GM19328 (cell line): ENCODE measurements at regions not wholly inside any gene's neighbourhood (a gene's known extent, or its start where the extent isn't known, plus 50 kb on each side); places are given as distances from the start of the nearest gene placed in this dataset.

Experiments used
- ATAC-seq: cut with Tn5 transposase; IDR thresholded peaks from one replicate; pipeline ENCODE4 v1.9.1; 2021; ENCODE audit warnings: mild to moderate bottlenecking, moderate library complexity; ENCODE audit not compliant: unreplicated experiment

DNA sequence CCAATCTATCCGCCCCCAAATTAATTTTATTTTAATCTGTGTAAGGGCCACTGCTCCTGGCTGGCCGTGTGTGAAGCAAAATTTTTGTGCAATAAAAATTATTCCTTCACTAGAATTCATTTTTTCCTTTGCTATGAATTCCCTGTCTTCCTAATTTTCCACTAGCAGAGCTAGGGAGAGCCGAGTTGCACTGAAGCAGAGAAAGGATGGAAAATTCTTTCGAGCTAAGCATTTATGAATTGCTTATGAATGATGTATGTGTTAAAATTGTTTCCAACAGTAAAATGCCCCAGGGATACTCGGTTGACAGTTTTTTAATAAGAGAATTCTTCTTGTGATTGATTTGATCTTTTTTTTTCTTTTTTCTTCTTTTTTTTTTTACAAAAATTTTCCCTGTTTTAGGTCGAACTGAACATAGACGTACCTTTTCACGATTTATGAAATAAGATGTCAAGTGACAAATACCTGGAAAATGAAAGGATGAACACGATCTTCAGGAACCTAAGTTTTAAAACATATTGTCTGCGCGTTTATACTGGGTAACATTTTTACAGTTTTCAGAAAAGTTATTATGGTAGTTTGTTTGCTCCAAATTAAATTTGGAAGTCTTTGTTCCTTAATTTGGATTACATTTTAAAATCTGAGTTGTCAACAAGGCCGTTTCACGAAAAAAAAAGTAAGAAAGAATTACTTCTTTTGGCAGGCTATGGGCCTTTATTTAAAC lies 288.8 kb upstream of the NFE2L3 start:
- no peak for ATAC-seq

DNA sequence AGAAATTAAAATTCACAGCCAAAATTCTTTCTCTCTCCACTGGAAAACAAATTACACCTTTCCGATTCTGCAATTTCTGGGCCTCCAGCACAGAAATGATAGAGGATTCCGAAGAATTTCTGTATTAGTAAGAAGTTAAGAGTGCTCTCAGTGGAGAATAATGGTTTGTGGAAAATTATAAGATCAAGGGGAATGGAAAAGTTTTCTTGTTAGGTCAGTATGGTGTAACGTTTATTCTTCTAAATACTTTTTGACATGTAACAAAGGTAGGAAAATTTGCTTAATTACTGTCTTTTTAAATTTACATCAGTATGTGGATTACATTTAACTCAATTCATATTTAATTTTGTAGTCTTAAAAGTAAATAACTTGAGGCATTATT lies 288.3 kb upstream of the NFE2L3 start:
- no peak for ATAC-seq

DNA sequence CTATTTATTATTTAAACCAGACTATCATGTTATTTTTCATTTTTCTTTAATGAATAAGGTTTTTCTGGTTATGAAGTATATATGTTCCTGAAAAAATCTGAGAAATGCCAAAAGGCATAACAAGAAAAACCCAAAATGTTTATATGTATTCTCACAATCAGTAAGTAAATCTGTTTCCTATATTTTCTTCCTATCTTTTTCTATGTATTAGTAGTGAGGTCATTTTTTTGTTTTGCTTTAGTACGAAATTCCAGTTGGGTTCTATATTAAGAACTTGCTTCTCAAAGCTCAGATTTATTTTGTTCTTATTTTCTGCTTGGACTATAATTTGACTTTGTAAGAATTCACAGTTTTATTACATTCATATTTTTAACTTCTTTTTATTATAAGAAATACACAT lies 287.5 kb upstream of the NFE2L3 start:
- ATAC-seq = no peak

DNA sequence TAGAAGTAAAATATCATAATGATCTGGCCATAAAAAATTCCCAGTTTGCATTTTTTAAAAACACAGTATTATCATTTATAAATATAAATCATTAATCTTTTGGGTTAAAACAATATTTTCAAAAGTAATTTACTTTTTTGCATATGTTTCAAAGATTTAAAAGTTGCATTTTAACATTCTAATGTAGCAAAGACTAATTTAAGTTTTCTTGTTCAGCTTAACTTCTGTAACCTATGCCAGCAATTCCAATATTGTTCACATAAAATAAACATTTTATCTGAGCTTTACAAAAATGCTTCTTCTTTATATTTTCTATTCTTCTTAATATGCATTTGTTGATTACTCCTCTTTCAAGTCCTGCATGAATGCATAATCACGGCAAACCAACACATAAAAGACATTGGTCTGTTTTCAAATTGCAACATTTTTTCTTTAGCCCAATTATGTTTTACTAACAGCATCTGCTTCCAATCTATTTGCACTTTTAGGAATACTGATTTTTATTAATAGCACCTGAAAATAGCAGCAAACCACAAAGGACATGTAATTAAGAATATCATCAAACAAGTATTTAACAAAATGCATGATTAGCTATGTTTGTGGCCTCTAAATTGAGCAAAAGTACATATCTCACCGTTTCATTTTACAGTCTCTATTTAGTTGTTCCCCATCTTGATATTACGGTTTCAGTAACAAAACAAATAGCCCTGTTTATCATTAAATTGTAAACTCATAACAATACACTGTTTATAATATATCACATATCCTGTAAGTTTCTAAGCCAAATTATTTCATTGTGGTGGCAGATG lies 286.9 kb upstream of the NFE2L3 start:
- no peak for ATAC-seq

DNA sequence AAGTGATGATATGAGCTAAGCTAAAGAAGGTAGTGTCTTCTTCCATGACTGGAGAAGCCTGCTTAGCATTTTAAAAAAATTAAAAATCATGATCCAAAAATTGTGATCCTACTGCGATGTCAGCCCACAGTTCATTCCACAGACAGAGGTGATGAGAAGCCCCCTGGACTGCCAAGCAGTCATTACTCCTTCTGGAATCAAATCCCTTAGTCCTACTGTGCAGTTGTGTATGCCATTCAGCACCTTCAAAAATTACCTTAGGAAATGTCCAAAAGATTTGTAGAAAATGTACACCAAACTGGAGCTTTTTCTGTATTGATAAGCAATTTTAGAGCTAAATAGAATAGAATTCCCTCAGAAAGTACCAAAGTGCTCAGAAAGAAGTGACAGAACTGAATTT lies 283.5 kb upstream of the NFE2L3 start:
- no peak for ATAC-seq

DNA sequence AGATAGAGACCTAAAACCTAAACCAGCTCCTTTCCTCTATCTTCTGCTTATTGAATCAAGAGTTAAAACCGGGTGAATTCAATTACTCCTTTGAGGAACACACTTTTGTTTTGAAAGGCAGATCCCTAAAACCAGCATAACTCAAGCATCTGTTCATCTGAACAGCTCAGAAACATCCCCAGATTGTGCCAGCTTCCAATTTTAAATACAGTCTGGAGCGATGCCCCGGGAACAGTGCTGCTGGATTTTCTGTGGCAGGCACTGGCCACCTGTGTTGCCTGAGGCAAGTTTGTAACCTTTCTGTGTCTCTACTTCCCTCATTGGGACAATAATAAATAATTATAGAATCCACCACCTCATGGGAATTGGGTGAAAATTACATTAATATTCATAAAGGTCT lies 281.4 kb upstream of the NFE2L3 start:
- ATAC-seq = no peak

DNA sequence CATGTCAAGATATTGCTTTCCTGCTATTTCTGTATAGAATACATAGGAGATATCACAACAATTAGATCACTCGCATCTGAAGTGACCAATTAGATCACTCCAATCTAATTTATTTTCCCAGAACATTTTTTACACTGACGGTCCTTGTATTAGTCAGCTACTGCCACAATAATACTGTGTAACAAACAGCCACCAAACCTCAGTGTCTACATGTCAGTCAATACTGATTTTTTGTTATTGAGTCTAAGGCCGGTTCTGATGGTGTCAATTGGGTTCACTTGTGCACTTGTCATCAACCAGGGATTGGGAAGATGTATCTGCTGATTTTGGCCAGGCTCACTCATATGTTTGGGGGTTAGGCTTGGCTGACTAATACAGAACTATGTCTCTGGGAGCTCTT lies 275.9 kb upstream of the NFE2L3 start:
- ATAC-seq = no peak

DNA sequence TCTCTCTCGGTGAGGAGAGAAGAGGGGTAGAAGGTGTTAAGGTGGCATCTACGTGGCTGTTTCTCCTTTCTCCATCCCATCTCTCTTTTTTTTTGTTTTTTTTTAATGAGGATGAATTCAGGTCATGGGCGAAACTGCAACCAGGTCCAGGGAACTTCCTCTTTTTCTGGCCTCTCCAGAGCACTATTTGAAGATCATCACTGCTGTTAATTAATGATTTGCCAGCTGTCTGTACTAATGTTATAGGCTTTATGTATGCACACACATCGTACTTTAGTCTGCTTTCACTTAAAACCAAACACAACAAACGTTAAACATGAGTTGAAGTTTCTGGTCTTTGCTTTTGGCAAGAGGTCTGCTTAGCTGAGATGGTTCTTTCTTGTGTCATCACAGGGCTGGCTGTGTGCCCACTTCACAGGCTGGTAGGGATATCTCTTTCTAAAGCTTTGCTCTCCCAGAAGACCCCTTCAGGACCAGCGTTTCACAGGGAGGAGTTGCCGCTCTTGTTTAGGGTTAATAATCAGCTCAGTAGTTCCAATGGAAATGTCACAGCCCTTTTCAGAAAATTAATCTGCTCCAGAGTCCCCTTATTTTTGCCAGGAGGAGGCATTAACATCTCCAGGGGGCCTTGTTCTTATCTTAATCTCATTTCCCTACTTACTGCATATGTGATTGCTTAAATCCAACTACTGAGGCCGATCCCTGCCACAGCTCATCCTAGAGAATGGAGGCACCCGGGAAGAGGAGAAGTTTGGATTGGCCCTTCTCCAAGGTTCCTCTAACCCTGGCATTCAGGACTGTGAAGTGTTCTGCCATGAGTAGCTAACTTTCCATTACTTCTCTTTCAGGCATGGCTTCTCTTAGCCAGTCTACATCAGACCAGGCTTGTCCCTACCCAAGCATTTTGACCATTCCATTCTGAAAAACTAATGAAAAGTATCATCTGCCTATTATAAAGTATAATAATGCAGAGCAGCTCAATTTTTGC lies 273.9 kb upstream of the NFE2L3 start:
- ATAC-seq = no peak

DNA sequence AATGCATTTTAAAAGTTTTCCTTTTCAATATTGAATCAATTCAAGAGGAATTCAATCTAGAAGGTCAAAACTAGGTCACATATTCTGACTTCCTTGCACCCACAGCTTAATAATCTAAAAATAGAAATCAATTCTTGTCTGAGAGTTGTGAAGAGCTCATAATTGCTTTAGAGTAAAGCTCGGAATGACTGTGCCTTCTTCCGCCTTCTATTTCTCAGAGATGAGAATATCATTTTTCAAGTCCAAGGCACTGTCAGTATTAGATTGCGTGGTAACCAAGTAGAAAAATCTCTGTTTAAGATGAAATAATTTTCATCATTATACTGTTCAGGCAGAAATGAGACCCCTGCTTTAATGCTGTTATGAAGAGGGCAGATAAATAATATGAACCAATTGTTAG lies 272.2 kb upstream of the NFE2L3 start:
- no peak for ATAC-seq

DNA sequence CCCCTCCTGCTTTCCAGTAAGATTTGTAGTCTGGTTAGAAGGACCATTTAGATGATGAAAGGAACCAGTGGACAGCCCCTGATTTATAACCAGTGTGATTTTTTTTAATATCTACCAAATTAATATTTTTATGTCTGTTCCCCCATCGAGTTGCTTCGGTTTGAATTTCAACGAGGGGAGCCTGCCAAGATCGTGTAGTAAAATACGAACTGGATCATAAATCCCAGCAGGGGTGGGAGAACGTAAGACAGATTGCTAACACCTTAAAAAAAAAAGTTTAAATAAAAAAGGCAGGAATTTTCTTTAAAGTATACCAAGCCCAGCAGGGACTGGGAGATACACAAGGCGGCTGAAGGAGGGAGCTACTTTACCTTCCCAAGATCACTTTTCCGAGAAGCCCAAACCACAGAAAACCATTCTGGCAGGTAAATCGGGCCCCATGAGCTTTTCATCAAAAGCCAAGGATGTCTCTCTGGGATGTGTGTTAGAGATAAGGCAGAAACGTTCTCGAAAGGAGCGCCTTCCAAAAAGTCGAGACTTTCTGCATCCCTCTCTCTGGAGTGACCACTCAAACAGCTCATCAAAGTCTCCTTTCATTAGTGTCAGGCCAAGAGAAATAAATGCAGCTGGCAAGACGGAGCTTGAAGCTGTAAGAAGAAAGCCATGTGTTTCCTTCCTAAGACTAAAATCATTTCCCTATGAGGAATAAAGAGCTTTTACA lies 270.5 kb upstream of the NFE2L3 start:
- ATAC-seq = no peak

DNA sequence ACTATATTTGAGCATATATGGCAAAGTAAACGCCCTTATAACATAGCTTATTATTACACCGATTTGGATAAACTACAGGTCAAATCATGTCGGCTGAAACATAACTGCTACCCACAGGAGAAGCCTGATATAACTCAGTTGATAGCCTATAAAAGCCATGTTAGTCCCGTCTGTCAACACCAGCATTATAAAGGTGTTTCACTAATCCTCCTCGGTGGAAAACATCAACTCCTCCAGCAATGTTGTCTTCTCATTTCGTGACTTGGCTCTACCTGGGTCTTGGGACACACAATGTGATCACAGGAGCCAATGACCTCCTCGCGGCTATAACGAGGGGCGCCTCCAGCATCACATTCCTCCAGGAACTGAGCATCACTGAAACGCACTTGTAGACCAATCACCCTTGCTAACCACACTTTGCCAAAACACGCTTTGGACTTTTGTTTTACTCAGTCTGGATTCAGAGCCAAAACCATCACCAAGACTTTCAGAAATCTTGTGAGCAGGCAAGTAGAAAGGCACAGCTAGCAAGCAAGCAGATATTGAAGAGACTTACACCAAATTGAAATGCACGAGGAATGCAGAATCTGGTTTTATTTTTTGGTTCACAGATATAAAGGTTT lies 269.7 kb upstream of the NFE2L3 start:
- no peak for ATAC-seq

DNA sequence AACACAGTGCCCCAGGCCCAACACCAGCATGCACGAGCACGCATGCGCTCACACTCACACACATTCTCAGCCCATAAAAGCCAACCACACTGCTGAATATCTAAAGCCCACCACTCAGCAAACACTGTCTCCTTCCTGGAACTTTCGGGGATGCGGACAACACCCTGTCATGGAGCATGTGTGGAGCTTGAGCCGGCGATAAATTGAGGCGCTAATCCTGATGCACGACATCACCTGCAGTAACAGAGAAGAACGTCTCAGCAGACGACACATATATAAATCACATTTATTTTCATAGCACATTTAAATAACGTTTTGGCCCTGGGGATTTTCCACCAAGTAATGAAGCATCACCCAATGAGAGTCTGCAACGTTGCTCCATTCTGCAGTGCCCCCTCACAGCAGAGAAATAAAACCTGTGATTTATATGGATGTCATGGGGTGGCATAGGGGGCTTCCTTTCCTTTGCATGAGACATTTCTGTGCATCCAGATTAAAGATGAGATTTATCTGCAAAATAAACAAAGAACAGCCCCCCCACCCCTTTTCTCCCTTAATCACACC lies 267.7 kb upstream of the NFE2L3 start:
- no peak for ATAC-seq

DNA sequence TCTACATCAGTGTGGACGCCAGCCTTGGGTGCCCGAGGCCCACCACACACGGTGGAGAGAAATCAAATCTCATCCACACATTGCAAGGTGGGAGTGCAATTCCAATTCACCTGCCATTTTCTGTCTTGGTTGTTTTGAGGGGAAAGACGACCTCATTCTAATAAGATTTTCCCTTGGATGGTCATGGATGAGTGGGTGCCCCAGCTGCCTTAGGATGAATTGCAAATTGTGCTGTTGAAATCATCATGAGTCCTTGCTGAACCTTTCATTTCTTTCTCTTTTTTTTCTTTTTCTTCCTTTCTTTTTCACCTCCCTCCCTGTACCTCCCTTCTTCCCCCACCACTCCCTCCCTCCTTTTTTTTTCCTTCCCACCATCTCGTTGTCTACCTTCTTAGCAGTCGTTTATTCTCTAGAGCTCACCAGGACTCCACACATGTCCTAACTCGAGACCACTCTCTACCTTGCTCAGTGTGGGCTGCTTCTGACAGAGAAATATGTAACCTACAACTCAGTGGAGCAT lies 266.9 kb upstream of the NFE2L3 start:
- ATAC-seq = no peak

DNA sequence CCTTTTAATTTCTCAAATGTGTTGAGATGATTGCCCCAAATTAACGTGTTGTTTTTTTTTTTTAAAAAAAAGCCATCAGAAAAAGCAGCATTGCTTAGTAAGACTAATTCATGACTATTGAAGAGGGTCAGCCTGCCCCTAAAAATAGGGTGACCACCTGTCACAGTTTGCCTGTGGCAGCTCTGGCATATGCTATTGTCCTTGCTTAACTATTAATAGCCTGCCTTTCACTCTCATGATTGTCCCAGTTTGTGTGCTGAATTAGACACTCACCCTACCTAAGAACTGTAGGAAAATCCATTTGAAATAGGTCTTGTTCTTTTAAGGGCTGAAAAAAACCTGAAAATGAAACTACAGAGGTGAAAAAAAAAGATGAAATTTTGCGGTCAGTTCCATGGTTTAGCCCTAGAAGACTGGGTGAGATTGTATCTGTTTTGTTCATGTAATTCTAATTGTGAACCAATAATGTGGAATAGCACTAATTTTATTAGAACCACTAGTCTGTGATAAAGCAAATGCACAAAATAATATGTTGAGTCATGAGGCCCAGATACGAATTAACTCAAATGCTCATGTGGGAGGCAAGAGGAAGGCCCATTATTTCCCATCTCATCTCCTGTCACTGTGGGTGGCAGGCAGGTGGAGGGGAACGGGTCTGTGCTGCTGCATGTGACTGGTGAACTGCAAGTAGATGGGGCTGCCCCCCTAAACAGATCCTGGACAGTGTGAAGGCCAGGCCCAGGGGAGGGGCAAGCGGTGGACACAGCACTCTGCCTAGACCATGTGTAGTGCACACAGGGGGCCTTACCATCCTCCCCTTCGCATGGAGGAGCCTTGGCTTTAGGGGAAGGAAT lies 265.4 kb upstream of the NFE2L3 start:
- no peak for ATAC-seq

DNA sequence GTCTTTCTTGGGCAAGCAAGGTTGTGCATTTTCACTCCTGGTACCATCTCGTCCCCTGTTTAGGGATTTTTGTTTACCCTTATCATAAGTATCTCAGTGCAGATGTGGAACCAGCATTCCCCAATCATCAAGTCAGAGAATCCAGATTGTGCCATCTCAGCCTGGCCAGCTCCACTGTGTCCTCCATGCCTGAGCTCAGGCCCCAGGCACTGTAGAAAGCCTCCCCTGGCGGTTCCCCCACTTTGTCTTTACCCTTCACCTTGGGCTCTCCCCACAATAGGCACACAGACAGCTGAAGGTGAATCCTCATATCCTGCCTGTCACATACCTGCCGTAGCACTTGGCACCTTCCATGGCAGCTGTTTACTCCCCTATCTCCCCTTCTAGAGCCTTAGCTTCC lies 264.7 kb upstream of the NFE2L3 start:
- ATAC-seq = no peak

DNA sequence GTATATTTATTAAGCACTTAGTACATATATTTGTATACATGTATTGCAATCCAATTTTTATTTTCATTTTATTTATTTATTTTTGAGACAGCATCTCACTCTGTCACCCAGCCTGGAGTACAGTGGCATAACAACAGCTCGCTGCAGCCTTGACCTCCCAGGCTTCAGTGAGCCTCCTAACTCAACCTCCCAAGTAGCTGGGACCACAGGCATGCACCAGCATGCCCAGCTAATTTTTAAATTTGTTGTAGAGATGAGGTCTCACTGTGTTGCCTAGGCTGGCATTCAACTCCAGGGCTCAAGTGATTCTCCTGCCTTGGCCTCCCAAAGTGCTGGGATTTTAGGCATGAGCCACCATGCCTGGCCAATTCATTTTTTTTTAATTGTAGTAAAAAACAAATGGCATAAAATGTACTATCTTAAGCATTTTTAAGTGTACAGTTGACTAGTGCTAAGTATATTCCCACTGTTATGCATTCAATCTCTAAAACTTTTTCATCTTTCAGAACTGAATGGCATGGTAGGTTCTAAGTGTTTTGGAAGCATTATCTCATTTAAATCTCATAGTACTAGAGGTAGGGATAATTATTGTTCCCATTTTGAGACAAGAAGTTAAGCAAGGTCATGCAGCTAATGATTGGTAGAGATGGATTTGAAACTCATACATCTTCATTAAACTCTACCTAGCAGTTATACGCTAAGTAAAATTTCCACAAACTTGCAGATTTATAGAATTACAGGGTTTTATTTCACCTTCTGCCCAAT lies 264.0 kb upstream of the NFE2L3 start:
- no peak for ATAC-seq

DNA sequence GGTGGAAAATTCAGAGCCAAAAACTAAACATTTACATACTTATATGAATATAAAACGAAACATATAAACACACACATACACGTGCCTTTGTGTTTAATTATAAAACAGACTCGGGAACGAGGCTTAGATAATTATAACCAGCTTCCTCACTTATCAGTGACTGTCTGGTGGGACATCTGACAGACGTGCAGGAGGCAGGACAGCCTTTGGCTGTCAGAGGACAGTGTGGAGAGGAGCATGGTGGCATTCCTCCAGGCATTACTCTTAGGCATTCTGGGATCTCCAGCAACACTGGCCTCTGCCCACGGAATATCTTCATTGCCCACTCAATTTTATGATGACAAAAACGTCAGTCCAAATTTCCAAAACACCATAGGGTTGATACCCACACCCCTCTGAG lies 262.2 kb upstream of the NFE2L3 start:
- no peak for ATAC-seq

DNA sequence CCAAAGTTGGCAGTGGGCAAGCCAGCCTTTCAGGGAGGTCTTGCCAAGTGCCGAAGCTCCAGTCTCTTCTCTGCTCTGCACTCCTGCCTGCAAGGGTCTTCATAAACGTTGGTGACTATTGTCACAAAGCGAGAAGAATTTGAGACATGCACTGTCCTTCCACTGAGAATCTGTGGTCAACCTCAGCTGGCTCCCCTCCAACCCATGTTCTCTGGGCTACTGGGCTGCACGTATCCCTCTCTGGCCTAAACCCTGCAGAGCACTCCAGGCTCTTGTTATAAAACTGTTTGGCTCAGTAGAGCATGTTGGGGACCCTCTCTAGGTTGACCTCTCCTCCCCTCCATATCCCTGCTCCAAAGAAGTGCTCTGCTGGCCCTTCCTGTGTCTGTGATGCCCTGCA lies 260.4 kb upstream of the NFE2L3 start:
- ATAC-seq = no peak
